GM18517 (cell line): ENCODE measurements at regions not wholly inside any gene's neighbourhood (a gene's known extent, or its start where the extent isn't known, plus 50 kb on each side); places are given as distances from the start of the nearest gene placed in this dataset.
"Not testable (repeated sequence)": the region's sequence is repeated elsewhere in the genome, so short reads cannot be mapped to it uniquely, and the experiment has no call there.

Source experiments
- ATAC-seq: cut with Tn5 transposase; IDR thresholded peaks from one replicate; pipeline ENCODE4 v1.9.1; 2021; ENCODE audit warnings: mild to moderate bottlenecking, moderate library complexity; ENCODE audit not compliant: unreplicated experiment

GRCh38 chr4:171538601-171539100 is 274.6 kb upstream of the GALNTL6 start:
- no peak for ATAC-seq

DNA sequence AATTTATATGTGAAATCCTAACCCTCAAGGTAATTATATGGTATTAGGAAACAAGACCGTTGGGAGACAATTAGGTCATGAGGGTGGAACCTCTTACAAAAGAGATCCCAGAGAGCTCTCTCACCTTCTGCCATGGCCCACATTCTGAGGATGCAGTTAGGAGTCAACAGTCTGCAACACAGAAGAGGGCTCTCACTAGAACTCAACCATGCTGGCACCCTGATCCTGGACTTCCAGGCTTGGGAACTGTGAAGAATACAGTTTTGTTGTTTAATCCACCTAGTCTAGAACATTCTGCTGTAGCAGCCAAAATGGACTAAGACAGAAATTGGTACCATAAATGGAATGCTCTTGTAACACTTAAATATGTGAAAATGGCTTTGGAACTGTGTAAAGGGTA is 278.8 kb upstream of the GALNTL6 start:
- ATAC-seq: no peak

- no peak for ATAC-seq
Observed at GRCh38 chr4:171532968-171533367, 280.2 kb upstream of the GALNTL6 start.

- no peak for ATAC-seq
Observed at GRCh38 chr4:171524903-171525302, 288.3 kb upstream of the GALNTL6 start.

DNA sequence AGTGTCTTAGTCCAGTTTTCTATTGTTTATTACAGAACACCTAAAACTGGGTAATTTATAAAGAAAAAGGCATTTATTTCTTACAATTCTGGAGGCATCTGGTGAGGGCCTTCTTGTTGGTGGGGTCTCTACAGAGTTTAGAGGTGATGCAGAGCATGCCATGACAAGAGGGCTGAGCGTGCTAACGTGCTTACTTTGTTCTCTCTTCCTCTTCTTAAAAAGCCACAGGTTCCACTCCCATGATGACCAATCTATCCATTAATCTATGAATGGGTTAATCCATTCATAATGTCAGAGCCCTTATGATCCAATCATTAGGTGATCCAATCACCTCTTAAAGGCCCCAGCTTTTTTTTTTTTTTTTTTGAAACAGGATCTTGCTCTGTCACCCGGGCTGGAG is 291.5 kb upstream of the GALNTL6 start:
- no peak for ATAC-seq

DNA sequence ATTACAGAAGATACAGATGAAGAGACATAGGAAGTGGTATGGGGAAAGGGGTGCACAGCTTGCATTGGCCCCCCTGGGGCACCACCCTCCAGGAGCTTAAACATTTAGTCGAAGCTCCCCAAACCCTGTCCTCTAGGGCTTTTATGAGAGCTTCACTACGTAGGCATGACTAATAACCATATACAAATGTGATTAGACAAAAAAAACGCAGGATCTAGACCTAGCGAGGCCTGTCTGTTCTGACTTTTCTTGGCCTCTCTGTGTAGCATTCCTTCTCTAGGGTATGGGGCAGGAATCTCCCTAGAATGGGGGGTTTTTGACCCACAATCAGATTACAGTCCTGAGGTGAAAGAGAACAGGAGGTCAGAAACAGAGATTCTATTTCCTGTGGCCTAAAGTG is 293.7 kb upstream of the GALNTL6 start:
- ATAC-seq: no peak

GRCh38 chr4:171517883-171518282 is 295.3 kb upstream of the GALNTL6 start:
- ATAC-seq: no peak

- no peak for ATAC-seq
Observed at GRCh38 chr4:171516694-171517093, 296.5 kb upstream of the GALNTL6 start.

- no peak for ATAC-seq
Observed at GRCh38 chr4:171484681-171485080, 328.5 kb upstream of the GALNTL6 start.

DNA sequence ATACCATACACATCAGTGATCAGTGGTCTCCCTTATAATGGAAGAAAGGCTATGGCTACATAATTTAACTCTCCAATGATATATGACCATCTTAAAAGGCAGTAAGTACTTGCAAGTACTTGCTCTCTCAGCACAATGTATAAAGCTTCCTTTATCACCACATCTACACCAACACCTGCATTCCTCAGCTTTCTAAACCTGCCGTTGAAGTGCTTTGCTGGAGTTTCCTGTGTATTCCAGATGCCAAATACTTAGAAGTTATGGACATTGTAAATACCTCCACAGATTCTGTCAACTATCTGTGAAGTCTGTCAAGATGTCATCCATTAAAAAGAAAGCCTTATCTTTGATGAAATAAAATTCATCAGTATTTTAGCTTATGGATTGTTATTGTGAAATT is 335.0 kb upstream of the GALNTL6 start:
- ATAC-seq: no peak

DNA sequence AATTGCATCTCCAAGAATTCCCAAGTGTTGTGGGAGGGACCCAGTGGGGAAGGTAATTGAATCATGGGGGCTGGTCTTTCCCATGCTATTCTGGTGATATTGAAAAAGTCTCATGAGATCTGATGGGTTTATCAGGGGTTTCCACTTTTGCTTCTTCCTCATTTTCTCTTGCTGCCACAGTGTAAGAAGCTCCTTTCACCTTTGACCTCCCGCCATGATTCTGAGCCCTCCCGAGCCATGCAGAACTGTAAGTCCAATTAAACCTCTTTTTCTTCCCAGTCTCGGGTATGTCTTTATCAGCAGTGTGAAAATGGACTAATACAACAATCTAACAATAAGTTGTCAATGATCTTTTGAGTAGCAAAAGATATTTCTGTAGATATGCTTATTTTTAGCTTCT is 338.1 kb upstream of the GALNTL6 start:
- ATAC-seq: not testable (repeated sequence)

DNA sequence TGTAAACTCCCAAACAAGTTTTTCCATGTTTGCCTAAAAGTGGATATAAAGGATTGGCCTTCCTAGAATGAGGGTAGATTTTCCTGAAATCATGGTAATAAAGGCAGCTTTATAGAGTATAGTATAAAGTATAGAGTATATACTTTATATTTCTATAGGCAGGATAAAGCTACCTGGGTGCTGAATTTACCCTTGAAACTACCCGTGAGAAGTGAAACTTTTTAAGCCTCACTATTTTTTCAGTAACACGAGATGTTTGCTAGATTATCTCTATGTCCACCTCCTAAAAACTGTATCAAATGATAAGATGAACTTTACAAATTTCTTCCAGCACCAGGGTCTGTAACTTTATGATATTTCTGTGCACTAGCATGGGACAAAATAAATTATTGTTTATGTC is 340.0 kb upstream of the GALNTL6 start:
- ATAC-seq: no peak

DNA sequence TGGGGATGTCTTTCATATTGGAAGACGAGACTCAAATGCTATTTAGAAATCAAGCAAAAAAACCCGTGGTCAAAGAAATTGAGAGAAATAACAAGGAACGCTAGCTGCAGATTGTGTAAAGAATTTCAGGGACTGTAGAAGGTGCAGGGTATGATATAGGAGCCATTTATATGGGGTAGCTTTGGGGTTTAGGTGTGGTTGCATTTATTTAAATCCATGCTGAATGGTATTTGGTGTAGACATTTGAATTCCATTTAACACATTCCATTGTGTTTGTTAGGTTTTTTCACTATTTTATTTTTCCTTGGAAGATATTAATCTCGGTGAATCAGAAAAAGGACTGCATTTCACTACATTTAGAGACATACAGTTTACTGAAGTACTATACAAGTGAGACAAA is 341.0 kb upstream of the GALNTL6 start:
- no peak for ATAC-seq

DNA sequence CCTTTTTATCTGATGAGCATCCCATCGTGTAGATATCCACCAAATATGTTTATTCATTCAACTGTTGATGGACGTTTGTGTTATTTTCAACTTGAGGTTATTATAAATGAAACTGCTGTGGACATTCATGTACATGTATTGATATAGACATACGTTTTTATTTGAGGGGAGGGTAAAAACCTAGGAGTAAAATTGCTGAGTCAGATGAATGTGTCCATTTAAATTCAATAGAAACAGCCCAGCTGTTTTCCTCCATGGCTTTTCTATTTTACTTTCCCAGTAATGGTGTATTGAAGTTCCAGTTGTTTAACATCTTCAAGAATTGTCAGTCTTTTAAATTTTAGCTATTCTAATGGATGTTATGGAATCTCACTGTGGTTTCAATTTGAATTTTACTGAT is 348.7 kb upstream of the GALNTL6 start:
- no peak for ATAC-seq

DNA sequence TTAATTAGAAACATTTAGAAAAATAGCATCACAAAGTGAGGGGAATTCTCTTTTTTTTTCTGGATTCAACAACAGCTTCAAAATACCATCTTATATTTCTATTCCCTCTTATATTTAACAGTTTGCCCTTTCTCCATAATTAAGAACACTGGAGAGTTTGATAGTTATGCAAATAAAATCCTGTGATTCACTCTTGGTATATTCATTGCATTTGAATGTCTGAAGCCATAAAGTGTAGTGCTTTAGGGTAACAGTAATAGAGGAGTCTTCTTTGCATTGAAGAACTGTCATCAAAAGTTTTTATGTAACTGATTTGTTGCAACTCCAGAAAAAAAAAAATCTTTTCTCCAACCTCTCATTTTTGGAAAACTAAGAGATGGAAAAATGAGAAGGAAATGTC is 352.0 kb upstream of the GALNTL6 start:
- ATAC-seq: no peak

DNA sequence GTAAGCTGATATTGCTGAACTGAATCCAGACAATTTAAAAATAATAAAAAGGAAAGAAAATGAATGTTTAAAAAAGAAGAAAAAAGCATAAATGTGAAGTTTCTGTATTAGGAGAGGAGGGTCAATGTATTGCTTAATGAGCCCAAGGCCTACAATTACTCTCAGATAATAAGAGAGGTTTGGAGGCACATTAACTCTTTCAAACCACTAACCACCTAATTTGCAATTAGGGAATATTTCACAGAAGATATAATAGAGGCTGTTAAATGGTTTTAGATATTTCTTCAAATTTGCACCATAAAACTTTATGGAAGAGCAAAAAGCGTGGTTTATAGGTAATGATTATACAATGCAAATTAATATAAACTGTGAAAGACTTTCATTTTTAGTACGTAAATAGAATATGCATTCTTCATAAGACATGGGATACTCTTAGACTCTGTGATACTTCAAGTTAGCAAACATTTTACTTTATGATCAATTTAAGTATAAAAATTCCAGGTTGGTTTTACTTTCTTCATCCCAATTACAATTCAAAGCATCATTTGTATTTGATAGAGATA is 364.2 kb upstream of the GALNTL6 start:
- no peak for ATAC-seq

DNA sequence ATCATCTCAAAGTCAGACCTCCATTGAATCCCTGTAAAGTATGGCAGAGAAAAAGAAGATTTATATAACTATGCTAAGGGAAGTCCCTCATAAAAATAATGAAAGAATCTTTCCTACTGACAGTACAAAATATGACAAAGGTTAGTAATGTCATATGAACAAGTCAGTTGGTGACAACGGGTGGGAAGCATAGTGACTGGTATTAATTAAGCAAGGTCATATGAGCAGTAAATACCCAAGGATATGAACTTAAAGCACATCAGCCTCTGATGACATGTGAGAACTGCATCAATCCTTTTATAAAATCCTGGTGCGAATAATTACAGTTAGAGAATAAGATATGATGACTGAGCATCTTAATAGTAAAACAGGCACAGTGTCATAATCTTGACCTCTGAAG is 364.8 kb upstream of the GALNTL6 start:
- ATAC-seq: no peak

DNA sequence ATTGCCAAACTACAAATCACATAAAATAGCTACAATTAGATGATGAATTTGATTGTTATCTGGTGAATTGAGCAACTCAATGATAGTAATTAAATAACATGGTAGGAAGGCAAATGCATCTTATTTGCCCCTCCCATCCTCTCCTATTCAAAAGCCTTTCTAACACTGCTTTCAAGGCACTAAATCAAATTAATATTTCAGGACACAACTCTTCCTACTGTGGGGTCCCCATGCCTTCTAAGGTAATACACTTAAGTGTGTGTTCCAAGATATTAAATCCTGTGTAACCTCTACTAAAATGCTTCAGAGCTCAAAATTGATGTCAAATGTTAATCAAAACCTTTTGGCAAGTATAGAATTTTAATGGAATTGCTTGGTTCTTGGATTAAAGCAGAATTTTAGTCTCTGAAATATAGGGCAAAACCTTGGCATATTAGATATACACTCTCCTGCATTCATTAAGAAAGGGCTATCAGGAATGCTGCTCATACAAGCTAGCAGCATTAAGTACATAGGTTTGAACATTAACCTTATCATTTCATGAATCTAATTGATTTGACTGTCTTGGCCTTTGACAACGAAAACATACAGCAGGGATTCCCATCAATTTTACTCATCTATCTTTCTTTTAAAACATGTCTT is 371.8 kb upstream of the GALNTL6 start:
- ATAC-seq: no peak

DNA sequence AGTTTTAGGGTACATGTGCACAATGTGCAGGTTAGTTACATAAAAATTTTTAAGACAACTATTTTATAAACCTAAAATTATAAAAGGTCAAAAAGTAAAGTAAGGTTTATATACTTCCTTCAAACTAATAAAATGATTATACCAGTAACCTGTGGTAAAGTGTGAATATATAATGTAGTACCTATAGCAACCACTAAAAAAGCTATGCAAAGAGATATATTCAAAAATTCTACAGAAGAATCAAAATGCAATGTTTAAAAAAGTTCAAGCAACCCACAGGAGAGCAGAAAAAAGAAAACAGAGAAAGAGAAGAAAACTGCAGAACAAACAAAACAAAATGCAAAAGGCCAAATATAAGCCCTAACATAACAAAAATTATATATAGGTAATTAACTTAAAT is 379.5 kb upstream of the GALNTL6 start:
- no peak for ATAC-seq

- no peak for ATAC-seq
Observed at GRCh38 chr4:171432536-171432935, 380.7 kb upstream of the GALNTL6 start.

DNA sequence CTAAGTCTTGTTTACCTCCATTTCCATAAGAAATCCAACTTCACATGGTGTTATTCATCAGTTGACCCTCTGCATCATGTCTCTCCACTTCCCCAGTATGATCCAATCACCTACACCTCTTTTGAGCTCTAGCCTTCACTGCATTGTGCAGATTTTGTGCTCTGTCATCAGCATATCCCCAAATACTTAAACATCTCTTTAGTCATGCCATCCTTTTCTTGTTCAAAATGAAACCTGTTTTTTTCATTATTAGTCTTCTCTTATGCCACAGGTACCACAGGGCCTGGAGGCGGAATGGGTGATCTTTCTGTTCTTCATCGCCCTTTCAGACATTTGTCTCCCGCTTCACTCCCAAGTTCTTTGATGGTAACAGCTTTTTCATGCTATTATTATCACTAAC is 382.7 kb upstream of the GALNTL6 start:
- ATAC-seq: no peak

GRCh38 chr4:171397175-171397574 is 416.0 kb upstream of the GALNTL6 start:
- ATAC-seq: no peak

- ATAC-seq: no peak
Observed at GRCh38 chr4:171390626-171391025, 422.6 kb upstream of the GALNTL6 start.
